ENCODE measurements at regions not wholly inside any gene's neighbourhood (a gene's known extent, or its start where the extent isn't known, plus 50 kb on each side); places are given as distances from the start of the nearest gene placed in this dataset.

DNA sequence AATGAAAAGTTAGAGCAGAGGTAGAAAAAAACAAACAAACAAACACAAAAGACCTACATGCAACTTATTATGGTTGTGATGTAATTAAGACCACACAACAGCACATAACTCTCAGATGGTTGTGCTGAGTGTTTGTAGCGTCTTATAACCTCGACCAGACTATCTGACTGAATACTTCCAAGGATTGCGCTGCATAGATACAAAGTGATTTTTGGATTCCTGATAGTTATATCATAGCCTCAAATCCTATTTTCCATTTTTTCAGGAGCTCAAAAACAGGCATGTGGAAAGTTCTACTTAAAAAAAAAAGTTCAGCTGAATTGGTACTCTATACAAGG, 236.1 kb downstream of the SPRY1 start:
- Histone ChIP-seq H3K4me3 (ENCODE audit: low read length) (no peak overlapping the region), H3K27me3 (ENCODE audit: insufficient read depth, low read depth, low read length) (no peaks in the 10 kb centered on the region), H3K4me2 (ENCODE audit: low read length) (no peak overlapping the region), H3K36me3 (ENCODE audit: insufficient read depth, low read length) (no peaks in the 10 kb centered on the region), H3F3A (ENCODE audit: insufficient read depth, low read length, poor library complexity, severe bottlenecking) (no peaks in the 10 kb centered on the region), H3K9me2 (ENCODE audit: insufficient read depth, low read length) (no peaks in the 10 kb centered on the region), H3K9me3 (ENCODE audit: low read length) (no peaks in the 10 kb centered on the region), H3K27ac (ENCODE audit: low read length) (no peak overlapping the region), H2AFZ (ENCODE audit: low read depth, low read length) (no peak overlapping the region), H3K9ac (ENCODE audit: low read length) (no peak overlapping the region), H3K79me2 (replicated peaks; ENCODE audit: insufficient read depth, low read length) (no peaks in the 10 kb centered on the region), H4K20me1 (ENCODE audit: insufficient read depth) (no peaks in the 10 kb centered on the region)
- TF ChIP-seq EP300 (conservative IDR thresholded peaks at IDR 0.05; ENCODE audit: poor library complexity, severe bottlenecking) (no peak), TAF1 (IDR thresholded peaks at IDR 0.05; ENCODE audit: low read depth) (no peak), POLR2AphosphoS5 (IDR thresholded peaks at IDR 0.05) (no peak), RAD21 (conservative IDR thresholded peaks at IDR 0.05) (no peak), MXI1 (conservative IDR thresholded peaks at IDR 0.05; ENCODE audit: poor library complexity, severe bottlenecking) (no peak), SMC3 (conservative IDR thresholded peaks at IDR 0.05; ENCODE audit: poor library complexity) (no peak), EZH2 (IDR thresholded peaks at IDR 0.05; ENCODE audit: borderline replicate concordance, insufficient read depth, low read length, poor library complexity, severe bottlenecking) (no peak)
- TF ChIP-seq, protein P1, sequence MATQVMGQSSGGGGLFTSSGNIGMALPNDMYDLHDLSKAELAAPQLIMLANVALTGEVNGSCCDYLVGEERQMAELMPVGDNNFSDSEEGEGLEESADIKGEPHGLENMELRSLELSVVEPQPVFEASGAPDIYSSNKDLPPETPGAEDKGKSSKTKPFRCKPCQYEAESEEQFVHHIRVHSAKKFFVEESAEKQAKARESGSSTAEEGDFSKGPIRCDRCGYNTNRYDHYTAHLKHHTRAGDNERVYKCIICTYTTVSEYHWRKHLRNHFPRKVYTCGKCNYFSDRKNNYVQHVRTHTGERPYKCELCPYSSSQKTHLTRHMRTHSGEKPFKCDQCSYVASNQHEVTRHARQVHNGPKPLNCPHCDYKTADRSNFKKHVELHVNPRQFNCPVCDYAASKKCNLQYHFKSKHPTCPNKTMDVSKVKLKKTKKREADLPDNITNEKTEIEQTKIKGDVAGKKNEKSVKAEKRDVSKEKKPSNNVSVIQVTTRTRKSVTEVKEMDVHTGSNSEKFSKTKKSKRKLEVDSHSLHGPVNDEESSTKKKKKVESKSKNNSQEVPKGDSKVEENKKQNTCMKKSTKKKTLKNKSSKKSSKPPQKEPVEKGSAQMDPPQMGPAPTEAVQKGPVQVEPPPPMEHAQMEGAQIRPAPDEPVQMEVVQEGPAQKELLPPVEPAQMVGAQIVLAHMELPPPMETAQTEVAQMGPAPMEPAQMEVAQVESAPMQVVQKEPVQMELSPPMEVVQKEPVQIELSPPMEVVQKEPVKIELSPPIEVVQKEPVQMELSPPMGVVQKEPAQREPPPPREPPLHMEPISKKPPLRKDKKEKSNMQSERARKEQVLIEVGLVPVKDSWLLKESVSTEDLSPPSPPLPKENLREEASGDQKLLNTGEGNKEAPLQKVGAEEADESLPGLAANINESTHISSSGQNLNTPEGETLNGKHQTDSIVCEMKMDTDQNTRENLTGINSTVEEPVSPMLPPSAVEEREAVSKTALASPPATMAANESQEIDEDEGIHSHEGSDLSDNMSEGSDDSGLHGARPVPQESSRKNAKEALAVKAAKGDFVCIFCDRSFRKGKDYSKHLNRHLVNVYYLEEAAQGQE (IDR thresholded peaks at IDR 0.05; ENCODE audit: borderline replicate concordance), result no peak
- TF ChIP-seq, protein P2, sequence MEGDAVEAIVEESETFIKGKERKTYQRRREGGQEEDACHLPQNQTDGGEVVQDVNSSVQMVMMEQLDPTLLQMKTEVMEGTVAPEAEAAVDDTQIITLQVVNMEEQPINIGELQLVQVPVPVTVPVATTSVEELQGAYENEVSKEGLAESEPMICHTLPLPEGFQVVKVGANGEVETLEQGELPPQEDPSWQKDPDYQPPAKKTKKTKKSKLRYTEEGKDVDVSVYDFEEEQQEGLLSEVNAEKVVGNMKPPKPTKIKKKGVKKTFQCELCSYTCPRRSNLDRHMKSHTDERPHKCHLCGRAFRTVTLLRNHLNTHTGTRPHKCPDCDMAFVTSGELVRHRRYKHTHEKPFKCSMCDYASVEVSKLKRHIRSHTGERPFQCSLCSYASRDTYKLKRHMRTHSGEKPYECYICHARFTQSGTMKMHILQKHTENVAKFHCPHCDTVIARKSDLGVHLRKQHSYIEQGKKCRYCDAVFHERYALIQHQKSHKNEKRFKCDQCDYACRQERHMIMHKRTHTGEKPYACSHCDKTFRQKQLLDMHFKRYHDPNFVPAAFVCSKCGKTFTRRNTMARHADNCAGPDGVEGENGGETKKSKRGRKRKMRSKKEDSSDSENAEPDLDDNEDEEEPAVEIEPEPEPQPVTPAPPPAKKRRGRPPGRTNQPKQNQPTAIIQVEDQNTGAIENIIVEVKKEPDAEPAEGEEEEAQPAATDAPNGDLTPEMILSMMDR (IDR thresholded peaks at IDR 0.05; ENCODE audit: poor library complexity, severe bottlenecking), result no peak

- Histone ChIP-seq H2AFZ (ENCODE audit: low read depth, low read length) (no peak overlapping the region), H3F3A (ENCODE audit: insufficient read depth, low read length, poor library complexity, severe bottlenecking) (no peaks in the 10 kb centered on the region), H3K9me3 (ENCODE audit: low read length) (no peaks in the 10 kb centered on the region), H4K20me1 (ENCODE audit: insufficient read depth) (no peaks in the 10 kb centered on the region), H3K4me2 (ENCODE audit: low read length) (no peak overlapping the region), H3K79me2 (replicated peaks; ENCODE audit: insufficient read depth, low read length) (no peaks in the 10 kb centered on the region), H3K27me3 (ENCODE audit: insufficient read depth, low read depth, low read length) (no peaks in the 10 kb centered on the region), H3K4me3 (ENCODE audit: low read length) (no peak overlapping the region), H3K27ac (ENCODE audit: low read length) (no peak overlapping the region), H3K9me2 (ENCODE audit: insufficient read depth, low read length) (no peaks in the 10 kb centered on the region), H3K36me3 (ENCODE audit: insufficient read depth, low read length) (no peaks in the 10 kb centered on the region), H3K9ac (ENCODE audit: low read length) (no peak overlapping the region)
- no peak for TF ChIP-seq SMC3 (conservative IDR thresholded peaks at IDR 0.05; ENCODE audit: poor library complexity)
- TF ChIP-seq RAD21 (conservative IDR thresholded peaks at IDR 0.05), result no peak
- no peak for TF ChIP-seq EP300 (conservative IDR thresholded peaks at IDR 0.05; ENCODE audit: poor library complexity, severe bottlenecking)
- no peak for TF ChIP-seq POLR2AphosphoS5 (IDR thresholded peaks at IDR 0.05)
- TF ChIP-seq TAF1 (IDR thresholded peaks at IDR 0.05; ENCODE audit: low read depth), result no peak
- no peak for TF ChIP-seq EZH2 (IDR thresholded peaks at IDR 0.05; ENCODE audit: borderline replicate concordance, insufficient read depth, low read length, poor library complexity, severe bottlenecking)
- no peak for TF ChIP-seq MXI1 (conservative IDR thresholded peaks at IDR 0.05; ENCODE audit: poor library complexity, severe bottlenecking)
Observed at GRCh38 chr4:123638834-123639233, 242.2 kb downstream of the SPRY1 start.

Data from neural cell (in vitro differentiated cells).